GM21381 (cell line): ENCODE measurements at regions not wholly inside any gene's neighbourhood (a gene's known extent, or its start where the extent isn't known, plus 50 kb on each side); places are given as distances from the start of the nearest gene placed in this dataset.
A peak's percentile ranks its signal among the peaks of the same experiment; 100 is the strongest.

ENCODE experiments used
- ATAC-seq: cut with Tn5 transposase; IDR thresholded peaks from one replicate; pipeline ENCODE4 v1.9.1; 2021; ENCODE audit warnings: mild to moderate bottlenecking, moderate library complexity; ENCODE audit not compliant: unreplicated experiment

DNA sequence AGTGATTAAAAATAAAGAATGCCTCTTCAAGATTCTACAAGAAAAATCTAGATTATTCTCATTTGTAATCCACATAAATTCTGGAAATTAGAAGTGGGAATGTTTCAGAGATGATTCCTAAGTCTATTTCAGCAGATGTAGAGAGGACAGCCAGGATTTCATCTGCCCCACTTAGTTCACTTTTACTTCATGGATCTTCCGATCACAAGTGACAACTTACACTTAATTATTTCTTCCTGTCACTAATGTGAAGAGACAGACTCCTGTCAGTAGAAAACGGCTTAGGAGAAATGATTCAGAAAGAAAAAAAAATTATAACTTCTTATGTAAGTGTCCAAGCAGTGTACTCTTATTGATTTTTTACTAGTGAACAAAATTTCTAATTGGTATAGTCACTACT, 368.2 kb upstream of the SMIM30 start:
- ATAC-seq, result no peak

DNA sequence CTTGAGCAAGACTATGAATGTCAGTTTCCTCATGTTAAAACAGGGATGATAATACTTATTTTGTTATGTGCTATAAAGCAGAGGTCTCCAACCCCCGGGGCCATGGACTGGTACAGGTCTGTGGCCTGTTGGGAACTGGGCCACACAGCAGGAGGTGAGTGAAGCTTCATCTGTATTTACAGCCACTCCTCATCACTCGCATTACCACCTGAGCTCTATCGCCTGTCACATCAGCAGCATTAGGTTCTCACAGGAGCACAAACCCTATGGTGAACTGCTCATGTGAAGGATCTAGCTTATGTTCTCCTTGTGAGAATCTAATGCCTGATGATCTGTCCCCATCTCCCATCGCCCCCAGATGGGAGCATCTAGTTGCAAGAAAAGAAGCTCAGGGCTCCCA, 365.3 kb upstream of the SMIM30 start:
- ATAC-seq, result no peak

DNA sequence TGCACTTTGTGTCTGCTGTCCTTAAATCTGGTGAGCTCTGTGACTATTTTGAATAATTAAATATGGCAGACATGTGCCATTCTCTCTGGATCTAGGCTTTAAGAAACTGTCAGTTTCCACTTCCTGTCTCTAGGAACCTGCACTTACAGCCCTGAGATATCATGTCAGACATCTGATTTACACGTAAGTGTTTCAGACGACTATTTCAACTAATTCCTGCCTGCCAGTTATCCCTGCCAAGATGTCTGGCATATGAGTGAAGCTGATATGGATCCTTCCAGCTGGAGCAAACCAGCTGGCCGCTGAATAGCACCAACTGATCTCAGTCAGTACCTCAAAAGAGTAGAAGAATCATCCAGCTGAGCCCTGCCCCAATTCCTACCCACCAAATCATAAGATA, 362.2 kb upstream of the SMIM30 start:
- no peak for ATAC-seq

GRCh38 chr7:113464096-113464855, 345.9 kb upstream of the SMIM30 start:
- no peak for ATAC-seq

- no peak for ATAC-seq
Observed at GRCh38 chr7:113460067-113460466, 341.7 kb upstream of the SMIM30 start.

DNA sequence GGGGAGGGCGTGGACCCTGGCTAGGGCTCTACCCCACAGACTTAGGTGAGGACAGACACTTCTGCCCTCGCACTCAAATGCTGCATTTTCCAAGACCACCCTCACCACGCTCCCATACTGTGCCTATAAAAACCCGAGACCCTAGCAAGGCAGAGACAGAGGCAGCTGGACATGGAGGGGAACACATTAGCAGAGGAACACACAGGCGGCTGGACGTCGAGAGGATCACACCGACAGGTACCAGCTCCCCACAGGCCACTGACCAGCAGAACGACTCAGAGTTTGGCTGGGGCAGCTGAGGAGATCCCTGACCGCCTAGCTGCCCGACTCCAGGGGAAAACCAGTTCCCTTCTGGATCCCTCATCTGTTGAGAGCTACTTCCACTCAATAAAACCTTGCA, 338.2 kb upstream of the SMIM30 start:
- no peak for ATAC-seq

DNA sequence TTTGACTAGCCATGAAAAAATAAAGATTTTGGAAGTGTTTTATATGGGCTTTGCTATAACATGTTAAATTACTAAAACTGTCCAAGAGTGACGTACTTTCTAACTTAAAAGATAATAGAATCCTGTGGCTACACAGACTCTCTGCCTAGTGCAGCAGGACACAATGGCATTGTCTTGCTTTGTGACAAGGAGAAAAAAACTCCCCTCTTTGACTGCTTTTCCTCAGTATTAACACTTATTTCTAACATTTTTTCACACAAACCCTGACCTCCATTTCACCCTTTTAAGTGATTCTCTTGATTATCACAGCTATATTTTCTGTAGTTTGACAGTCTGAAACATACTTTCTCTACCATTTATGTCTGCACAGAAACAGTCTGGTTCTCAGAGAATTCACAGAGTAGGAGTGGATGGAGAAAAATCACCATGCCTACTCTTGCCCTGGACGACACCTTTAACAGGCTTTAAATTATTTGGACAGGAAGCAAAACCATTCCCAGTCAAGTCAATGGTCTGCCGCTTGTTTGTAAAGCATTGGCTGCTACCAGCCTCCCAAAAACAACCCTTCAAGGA, 336.3 kb upstream of the SMIM30 start:
- no peak for ATAC-seq

DNA sequence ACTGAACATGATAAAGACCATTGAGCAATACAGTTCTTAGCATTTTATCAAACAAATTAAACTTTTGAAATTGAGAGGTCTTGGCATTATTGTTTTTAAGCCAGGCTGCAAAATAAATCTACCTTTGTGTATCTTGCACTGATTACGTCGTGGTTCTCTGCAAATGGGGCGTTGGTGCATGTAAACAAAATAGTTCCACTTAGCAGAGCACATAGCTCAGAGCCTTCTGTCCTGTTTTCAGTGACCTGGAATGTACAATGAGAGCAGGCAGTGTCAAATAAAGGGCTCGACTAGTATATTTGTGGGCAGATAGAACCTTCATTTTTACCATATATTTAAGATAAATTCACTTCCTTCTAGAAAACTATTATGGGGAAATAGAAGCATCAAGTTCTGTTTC, 333.9 kb upstream of the SMIM30 start:
- no peak for ATAC-seq

- ATAC-seq, result no peak
Observed at GRCh38 chr7:113446791-113447190, 328.4 kb upstream of the SMIM30 start.

GRCh38 chr7:113446391-113446790, 328.0 kb upstream of the SMIM30 start:
- ATAC-seq, result no peak

DNA sequence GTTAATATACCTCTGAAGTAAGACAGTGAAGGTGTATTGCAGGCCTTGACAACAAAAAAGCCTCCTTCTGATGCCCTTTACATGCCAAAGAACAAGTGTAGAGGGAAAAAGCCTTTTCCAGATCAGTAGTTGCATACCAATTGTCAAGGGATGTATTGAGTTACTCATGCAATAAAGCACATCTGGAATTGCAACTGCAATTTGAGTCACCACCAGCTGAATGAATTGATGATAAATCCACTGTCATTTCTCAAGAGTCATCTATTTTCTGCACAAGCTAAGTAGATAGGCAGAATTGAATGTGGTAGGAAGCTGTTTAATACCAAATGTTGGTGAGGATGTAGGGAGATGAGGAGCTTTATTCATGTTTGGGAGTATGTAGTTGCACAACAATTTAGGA, 325.9 kb upstream of the SMIM30 start:
- ATAC-seq, result no peak

DNA sequence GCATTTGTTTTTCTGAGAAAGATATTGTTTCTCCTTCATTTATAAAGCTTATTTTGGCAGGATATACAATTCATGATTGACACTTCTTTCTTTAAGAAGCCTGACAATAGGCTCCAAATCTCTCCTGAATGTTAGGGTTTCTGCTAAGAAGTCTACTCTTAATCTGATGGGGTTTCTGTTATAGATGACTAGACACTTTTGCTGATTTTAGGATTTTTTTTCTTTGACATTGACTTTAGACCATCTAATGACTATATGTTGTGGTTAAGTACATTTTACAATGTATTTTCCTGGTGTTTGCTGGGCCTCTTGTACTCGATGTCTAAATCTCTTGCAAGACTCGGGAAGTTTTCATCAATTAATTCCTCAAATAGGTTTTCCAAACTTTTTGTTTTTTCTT, 321.8 kb upstream of the SMIM30 start:
- no peak for ATAC-seq

- ATAC-seq, result no peak
Observed at GRCh38 chr7:113431406-113431805, 313.1 kb upstream of the SMIM30 start.

DNA sequence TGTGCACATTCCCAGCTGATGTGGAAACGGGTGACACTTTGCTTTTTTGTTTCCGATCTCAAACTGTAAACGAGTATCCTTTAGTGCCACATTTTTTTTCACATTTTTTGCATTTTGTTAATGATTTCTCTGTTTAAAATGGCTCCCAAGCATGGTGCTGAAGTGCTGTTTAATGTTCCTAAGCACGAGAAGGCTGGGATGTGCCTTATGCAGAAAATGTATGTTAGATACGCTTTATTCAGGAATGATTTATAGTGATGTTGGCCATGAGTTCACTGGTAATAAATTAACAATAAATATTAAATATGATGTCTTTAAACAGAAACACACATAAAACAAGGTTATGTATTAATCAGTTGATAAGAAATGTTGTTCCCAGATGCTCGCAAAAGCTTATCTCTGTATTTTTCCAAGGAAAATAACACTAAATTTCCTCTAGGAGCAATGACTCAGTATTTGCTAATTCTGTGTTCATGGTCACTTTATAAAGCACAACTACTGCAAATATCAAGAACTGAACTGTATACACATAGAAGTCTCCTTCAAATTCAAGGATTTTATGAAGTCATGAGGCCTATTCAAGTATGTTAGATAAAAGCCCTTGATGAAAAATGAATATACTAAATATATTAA, 305.9 kb upstream of the SMIM30 start:
- ATAC-seq, result no peak

GRCh38 chr7:113421696-113422330, 303.5 kb upstream of the SMIM30 start:
- ATAC-seq, result peak; percentile 100

DNA sequence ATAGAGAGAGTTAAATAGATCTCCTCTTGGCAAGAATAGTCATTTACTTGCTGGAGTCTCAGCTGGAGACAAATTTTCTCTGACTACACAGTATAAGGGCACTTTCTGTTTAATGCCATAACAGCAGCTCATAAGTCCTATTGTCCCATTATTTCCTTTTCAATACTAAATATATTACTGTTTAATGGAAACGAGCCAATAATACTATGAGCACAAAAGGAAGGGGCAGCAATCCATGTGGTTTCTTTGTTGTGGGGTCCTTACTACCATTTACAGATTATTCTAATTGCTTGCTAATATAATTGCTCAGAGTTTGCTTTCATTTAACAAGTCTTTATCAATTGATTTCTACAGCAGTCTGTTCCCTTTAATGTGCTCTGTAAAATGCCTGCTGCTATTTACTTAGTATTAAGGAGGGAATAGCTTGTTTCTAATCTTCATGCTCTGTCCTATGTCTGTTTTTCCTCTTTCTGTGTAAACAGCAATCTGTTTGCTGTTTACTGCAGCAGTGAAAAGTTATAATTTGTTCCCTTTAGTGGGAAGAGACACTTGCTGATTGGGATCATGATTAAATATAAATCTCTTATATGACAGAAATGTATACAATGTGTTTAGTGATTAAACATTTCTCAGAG, 296.2 kb upstream of the SMIM30 start:
- no peak for ATAC-seq

DNA sequence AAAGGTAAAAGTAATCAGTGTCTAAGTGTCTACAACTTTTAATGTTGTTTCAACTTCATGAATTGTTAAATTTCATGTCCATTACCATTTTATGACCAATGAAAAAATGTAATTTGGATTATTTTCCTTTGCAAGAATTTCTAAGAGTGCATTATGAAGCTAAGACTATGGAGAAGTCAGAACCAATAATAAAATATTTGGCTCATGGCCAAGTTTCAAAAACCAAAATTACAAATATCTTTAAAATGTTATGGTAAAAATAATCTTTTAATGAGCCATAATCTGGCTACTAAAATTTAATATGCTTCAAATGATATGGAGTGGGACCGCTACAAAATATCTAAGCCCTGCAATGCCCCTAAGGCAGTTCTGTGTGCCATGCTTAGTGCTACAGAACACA, 294.1 kb upstream of the SMIM30 start:
- ATAC-seq, result no peak

- ATAC-seq, result no peak
Observed at GRCh38 chr7:113410796-113411195, 292.4 kb upstream of the SMIM30 start.

GRCh38 chr7:113408999-113409398, 290.6 kb upstream of the SMIM30 start:
- ATAC-seq, result no peak

DNA sequence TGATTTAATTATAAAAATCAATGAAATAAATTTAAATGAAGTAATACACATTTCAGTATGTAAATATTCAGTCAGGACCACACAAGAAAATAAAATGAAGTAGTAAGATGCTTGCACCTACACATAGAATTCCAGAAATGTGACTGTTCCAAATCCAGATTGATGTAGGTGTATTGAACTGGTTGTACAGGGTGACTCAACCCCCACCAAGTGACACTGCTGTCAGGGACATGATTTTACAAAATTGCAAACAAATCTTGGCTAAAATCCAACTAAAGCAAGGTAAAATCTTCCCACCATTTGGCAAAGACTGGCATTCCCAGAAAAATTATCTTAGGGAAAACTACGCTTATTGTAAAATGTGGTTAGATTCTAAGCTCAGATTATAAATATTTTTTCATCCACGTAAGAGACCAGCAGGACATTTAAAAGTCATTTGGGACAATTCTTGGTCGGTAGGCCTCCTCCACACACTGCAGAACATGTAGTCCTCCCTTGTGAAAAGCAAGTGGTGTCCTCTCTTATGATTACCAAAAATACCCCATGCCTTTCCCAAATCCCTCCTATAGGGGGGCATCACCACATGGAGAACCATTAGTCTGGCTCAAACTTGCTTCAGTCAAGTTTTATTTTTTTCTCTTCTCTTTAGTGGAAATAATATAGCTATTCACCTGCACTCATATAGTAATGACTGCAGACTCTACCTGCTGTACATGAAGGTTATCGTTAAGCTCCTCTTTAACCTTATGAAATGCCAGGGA, 287.1 kb upstream of the SMIM30 start:
- no peak for ATAC-seq

GRCh38 chr7:113404245-113404644, 285.9 kb upstream of the SMIM30 start:
- ATAC-seq, result no peak
